H1 (cell line): ENCODE measurements at regions not wholly inside any gene's neighbourhood (a gene's known extent, or its start where the extent isn't known, plus 50 kb on each side); places are given as distances from the start of the nearest gene placed in this dataset.

ENCODE experiments used
- EGR1 ChIP-seq: IDR thresholded peaks from 2 replicates; pipeline ENCODE4 v1.6.1; 2011; ENCODE audit warnings: low read depth, low read length, borderline replicate concordance
- JUN ChIP-seq: IDR thresholded peaks from 2 replicates; pipeline ENCODE4 v1.6.1; 2011; ENCODE audit warnings: low read depth, mild to moderate bottlenecking, improper control_type of control experiment, low read length
- MAFK ChIP-seq: IDR thresholded peaks from 2 replicates; pipeline ENCODE4 v1.6.1; 2012; ENCODE audit warnings: low read depth, mild to moderate bottlenecking, improper control_type of control experiment, low read length
- POLR2A ChIP-seq, 2 experiments: IDR thresholded peaks; 1 replicate in 1 of 2; 2 replicates in 1 of 2; pipeline ENCODE4 v1.6.1; 2011; ENCODE audit warnings: low read depth in 2 of 2, low read length in 2 of 2, mild to moderate bottlenecking in 2 of 2; ENCODE audit errors: control extremely low read depth in 1 of 2
- TAF1 ChIP-seq: IDR thresholded peaks from 2 replicates; pipeline ENCODE4 v1.6.1; 2011; ENCODE audit warnings: mild to moderate bottlenecking, low read depth, low read length
- TF ChIP-seq, protein P1 (sequence below), 3 experiments: IDR thresholded peaks; 1 replicate in 2 of 3; 2 replicates in 1 of 3; pipeline versions ENCODE4 v1.5.1 to v1.6.1; 2011; ENCODE audit warnings: low read length in 3 of 3, mild to moderate bottlenecking in 3 of 3, inconsistent platforms in 2 of 3, low read depth in 1 of 3, moderate library complexity in 1 of 3; ENCODE audit not compliant: insufficient read depth in 1 of 3; ENCODE audit errors: control extremely low read depth in 1 of 3

DNA sequence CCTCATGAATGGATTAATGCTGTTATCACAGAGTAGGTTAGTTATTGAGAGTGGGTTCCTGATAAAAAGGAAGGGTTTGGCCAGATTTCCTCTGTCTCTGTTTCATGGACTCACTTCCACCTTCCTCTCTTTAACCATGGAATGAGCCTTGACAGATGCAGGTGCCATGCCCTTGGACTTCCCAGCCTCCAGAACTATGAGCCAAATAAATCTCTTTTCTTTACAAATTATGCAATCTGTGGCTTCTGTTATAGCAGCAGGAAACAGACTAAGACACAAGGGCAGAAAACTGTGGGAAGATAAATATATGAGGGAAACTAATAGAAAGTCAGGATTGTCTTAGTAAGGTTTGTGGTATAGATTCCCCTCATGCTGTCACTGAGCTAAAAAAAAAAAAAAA, 106.5 kb downstream of the QRSL1 start:
- TF ChIP-seq TAF1 (no peak), JUN (no peak), POLR2A (IDR thresholded peaks at IDR 0.05; ENCODE audit: control extremely low read depth in 1 of 2, low read depth in 2 of 2, low read length in 2 of 2) (no peak), MAFK (no peak), EGR1 (no peak)
- TF ChIP-seq, protein P1, sequence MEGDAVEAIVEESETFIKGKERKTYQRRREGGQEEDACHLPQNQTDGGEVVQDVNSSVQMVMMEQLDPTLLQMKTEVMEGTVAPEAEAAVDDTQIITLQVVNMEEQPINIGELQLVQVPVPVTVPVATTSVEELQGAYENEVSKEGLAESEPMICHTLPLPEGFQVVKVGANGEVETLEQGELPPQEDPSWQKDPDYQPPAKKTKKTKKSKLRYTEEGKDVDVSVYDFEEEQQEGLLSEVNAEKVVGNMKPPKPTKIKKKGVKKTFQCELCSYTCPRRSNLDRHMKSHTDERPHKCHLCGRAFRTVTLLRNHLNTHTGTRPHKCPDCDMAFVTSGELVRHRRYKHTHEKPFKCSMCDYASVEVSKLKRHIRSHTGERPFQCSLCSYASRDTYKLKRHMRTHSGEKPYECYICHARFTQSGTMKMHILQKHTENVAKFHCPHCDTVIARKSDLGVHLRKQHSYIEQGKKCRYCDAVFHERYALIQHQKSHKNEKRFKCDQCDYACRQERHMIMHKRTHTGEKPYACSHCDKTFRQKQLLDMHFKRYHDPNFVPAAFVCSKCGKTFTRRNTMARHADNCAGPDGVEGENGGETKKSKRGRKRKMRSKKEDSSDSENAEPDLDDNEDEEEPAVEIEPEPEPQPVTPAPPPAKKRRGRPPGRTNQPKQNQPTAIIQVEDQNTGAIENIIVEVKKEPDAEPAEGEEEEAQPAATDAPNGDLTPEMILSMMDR (IDR thresholded peaks at IDR 0.05; ENCODE audit: control extremely low read depth in 1 of 3, insufficient read depth in 1 of 3, low read depth in 1 of 3, low read length in 3 of 3) = no peak
